MM.1S (cell line): ENCODE measurements at regions not wholly inside any gene's neighbourhood (a gene's known extent, or its start where the extent isn't known, plus 50 kb on each side); places are given as distances from the start of the nearest gene placed in this dataset.

Experiments used
- CTCF ChIP-seq: fragments of 300-600 bp; sonication (generic); IDR thresholded peaks from 2 replicates; pipeline ENCODE4 v1.5.1; 2016; ENCODE audit warnings: antibody characterized with exemption, low read length, mixed read lengths
- EZH2 ChIP-seq: fragments of 300-600 bp; sonication (generic); optimal IDR thresholded peaks from 2 replicates; pipeline ENCODE3; 2017; ENCODE audit warnings: low read depth, mild to moderate bottlenecking, antibody characterized with exemption, low read length, mixed read lengths
- EZH2phosphoT487 ChIP-seq: fragments of 300-600 bp; sonication (generic); IDR thresholded peaks from 2 replicates; pipeline ENCODE4 v1.6.1; 2018; ENCODE audit warnings: antibody characterized with exemption, low read length

DNA sequence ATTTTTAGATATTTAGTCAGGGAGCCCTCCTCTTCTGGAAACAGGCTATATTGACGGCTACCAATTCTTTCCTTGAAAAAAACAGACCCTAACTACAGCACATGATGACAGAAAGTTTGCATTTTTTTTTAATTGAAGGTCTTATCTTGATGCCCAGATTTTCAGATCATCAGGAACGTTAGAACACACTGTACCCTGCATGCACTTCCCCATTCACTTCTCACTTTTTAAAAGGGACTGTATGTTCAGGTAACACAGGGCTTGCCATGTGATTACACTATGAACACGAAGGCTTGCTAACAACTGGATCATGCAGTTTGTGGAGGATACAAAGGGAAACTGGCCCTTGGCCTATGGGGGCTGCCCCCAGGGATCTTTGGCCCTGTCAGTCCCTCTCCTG, 92.6 kb downstream of the RPS29 start:
- no peak for TF ChIP-seq CTCF
- TF ChIP-seq EZH2, result no peak
- no peak for TF ChIP-seq EZH2phosphoT487
